Stimulated activated CD8-positive, alpha-beta memory T cell treated with anti-CD3 and anti-CD28 coated beads, Interleukin-2, amount 100 ng/mL, for 48 hours (primary cell): ENCODE measurements at regions not wholly inside any gene's neighbourhood (a gene's known extent, or its start where the extent isn't known, plus 50 kb on each side); places are given as distances from the start of the nearest gene placed in this dataset.

Experiments used
- DNase-seq, 2 donors: peaks; one replicate each; pipeline ENCODE4 v3.0.0-alpha.2; 2020; ENCODE audit warnings: low read depth in 2 of 2

DNA sequence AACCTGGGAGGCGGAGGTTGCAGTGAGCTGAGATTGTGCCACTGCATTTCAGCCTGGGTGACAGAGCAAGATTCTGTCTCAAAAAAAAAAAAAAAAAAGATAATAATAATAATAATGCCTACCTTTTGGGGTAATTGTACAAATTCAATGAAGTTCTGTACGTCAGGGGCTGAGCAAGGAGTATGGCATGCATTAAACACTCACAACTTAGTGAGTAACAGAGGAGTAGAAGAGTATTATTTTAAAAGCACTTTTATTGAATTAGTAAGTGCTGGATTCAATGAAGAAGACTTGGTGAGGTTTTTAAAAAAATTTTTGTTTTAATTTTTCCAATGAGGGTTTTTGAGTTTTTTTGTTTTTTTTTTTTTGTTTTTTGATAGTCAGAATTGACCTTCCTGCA is 783.6 kb upstream of the TBX3 start:
- no peak for DNase-seq

DNA sequence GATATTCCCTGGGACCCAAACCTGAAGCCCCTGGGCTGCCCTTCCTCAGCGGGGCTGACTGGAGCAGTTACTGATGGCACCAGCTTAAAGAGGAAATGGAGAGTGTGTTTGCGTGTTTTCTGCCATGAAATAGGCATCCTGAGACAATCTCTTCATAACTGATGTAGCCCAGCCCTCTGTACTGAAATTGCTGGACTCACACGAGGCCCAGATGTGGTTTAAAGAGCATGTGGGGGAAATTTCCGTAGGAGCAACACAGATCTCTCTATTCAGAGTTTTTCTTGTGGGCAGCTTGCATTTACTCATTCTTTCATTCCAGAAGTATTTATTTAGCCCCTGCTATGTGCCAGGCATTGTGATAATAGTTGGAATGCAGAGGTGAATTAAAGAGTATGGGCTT is 782.1 kb upstream of the TBX3 start:
- no peak for DNase-seq

DNA sequence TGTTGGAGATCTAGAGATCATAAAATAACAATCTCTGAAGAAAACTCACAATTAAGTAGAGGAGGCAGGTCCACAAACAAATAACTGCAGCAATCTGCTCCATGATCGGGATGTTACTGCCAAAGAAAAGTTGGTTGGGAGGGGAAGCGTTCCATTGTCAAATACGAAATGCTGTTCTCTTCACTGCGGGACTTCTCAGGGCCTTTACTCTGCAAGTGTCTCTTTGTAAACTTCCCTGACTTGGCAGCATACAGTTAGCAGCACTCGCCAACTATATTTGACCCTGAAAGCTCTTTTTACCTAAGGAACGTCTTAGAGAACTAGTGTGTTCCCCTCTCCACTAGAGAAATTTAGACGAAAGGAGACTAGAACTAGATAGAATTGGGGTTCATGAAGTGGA is 780.7 kb upstream of the TBX3 start:
- no peak for DNase-seq

DNA sequence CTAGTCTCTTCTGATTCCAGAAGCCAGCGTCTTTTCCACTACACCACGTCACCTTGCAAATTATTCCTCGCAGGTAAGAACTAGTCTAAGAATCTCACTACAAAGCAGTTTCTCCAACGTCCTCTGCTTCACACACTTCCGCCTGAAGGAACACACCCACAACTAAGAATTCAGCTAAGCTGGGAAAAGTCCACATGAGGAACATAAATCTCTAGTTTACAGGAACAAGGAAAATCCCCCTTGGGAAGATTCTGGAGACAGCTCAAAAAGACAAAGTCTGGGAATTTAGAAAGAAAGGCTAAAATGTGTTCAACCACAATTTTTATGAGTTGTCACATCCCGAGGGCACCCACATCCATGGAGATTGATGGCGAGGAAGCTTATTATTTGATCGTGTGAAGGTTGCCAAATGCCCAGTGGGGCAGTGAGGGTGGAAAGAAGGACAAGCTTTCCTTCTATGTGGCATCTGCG is 780.2 kb upstream of the TBX3 start:
- no peak for DNase-seq

DNA sequence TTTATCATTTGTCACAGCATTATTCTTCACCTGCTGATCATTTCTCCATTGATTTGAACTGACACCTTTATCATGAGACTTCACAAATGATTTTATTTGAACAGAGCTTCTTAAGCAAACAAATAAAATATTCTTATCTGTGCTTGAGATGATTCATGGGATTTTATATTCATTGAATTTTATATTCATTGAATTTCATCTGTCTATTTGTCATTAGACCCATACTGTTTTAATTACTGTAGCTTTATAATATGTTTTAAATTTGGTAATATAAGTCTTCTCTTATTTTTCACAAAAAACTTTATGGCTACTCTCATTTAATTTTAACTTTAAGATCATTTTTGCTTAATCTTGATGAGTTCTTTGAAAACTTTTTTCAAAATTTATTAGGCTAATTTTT is 777.4 kb upstream of the TBX3 start:
- DNase-seq, result no peak

DNA sequence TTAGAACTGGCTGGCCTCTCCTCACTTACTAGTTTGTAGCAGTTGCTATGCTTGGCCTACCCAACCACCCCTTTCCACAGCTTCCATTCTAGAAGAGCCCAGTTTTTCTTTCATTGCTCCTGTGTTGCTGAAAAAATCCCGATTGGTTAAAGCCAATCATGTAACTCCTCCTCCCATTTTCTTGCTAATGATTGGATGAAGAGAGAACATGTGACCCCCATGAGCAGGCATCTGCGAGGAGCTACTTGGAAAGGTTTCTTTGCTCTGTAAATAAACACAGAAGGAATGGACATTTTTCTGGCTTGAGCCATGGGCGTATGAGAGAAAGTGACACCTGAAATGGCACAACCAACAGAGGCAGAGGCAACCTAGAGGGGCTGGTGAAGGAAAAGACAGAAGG is 773.8 kb upstream of the TBX3 start:
- DNase-seq, result no peak

DNA sequence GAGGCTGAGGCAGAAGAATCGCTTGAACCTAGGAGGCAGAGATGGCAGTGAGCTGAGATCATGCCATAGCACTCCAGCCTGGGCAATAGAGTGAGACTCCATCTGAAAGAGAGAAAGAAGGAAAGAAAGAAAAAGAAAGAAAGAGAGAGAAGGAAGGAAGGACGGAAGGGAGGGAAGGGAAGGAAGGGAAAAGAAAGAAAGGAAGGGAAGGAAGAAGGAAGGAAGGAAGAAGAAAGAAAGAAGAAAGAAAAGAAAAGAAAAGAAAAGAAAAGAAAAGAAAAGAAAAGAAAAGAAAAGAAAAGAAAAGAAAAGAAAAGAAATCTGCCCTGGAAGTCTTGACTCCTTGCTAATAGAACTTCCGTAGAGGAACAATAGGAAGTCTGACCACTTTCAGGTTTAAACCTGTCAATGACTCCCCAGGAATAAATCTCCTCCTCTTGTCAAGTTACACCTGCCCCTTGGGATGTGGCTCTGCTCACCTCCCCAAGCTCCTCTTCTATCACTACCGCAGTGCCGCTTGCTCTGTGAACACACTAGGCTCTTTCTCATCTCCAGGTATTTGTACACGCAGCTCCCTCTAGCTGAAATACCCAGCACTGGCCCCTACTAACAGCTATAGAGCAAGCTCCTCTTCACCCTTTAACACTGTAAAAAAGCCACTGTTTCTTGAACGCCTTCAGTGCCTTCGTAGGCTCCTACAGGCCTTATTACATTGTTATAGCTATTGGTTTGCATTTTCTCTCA is 773.1 kb upstream of the TBX3 start:
- no peak for DNase-seq

DNA sequence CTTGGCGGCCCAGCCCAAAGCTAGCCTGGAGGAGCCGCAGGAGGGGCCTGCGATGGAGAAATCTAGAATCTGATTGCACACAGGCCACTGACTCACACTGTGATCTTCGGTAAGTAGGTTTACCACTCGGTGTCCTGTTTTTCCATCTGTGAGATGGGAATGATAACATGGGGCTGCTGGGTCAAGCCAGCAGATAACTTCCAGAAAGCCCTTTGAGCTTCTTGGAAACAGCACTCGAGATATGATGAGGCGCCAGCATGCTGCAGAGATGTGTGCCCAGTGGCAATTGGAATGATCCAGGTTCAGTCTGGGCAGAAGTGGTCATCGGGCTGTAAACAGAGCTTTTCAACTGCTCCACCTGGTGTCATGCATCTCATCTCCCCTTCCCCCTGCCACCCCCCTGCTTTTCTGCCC is 771.3 kb upstream of the TBX3 start:
- no peak for DNase-seq

DNA sequence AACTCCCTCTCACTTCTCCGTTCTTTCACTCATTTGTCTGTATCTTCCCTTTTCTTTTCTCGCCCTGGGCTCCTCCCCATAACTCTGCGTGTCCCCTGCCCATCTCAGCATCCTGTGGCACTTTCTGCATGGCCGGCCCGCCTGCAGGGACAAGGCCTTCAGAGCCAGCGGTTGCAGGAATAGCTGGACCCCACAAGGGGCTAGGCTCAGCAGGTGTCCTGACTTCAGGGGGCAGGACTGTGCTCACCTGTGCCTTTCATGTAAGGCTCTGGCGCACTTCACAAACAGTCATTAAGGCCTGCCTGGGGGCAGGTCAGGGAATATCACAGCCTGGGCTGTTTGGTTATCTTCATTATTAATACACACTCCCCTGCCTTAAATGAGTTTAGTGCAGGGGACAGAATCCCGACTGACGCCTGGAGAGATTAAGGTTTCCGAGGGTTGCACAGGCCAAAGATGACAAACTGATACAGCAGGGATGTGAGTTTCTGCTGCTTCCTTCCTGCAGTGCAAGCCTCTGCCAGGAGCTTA is 768.8 kb upstream of the TBX3 start:
- no peak for DNase-seq

DNA sequence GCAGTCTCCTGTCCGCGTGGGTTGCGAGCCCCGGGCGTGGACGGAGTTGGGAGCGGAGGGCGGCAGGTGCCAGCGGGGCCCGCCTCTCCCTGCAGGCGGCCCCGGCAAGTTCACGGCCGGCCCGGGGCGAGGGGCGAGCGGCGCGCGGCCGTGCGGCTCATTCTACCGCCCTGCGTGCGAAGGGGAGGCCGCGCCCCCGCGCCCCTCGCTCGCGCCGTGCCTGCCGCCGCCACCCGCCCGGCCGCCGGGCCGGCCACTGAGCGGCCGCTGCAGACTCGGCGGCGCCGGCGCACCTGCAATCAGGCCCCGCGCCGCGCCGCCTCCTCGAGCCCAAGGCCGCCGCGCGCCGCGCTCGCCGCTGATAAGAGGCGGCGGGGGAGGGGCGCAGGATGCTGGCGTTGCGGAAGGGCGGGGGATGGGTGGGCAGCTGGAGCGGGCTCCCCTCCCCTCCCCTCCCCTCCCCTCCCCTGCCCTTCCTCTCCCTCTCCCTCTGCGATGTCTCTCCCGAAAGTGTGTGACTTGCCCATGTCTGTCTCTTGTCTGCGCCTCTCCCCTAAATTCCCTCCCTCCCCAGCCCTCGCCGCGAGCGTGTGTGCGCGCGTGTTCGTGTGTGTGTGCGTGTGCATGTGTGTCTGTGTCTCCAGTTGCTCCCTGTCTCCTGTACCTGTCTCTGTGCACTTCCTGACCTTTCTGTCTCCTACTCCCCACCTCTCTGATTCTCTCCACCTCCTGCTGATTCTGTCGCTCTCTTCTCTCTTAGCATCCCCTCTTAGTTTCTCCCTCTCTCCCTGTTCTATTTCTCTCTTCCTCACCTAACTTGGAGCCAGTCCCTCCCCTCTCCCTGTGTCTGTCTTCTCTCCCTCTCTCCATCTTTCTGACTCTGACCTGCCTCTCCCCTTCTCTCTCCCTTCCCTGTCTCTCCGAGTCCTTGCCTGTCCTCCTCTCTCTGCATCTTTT is 768.1 kb upstream of the TBX3 start:
- peak in 1 of 2 donors; percentile 5 for DNase-seq

DNA sequence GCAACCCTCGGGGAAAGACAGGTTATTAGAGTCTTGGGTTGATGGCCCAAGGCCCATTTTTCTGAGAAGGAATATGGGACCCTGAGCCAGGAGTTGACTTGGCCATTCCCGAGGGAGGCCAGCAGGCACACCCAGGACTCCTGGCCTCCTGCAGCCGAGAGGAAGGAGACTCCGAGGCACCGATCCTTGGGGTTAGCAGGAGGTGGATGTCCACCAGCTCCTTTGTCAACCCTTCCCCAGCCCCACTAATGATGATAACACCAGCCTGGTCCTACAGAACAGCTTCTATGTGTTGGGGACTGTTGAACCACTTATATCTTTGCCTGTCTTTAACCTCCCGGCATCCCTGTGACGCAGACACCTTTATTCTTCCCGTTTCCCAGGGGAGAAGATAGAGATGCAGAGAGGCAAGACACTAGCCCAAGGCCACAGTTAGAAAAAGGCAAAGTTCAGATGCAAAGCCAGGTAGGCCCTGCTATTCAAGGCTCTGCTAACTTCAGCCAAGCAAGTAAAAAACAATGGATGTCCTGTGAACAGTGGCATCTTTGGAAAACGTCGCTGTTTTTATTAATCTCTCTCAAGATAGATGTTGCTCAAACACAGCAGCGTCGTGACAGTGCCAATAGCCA is 767.3 kb upstream of the TBX3 start:
- DNase-seq, result no peak

DNA sequence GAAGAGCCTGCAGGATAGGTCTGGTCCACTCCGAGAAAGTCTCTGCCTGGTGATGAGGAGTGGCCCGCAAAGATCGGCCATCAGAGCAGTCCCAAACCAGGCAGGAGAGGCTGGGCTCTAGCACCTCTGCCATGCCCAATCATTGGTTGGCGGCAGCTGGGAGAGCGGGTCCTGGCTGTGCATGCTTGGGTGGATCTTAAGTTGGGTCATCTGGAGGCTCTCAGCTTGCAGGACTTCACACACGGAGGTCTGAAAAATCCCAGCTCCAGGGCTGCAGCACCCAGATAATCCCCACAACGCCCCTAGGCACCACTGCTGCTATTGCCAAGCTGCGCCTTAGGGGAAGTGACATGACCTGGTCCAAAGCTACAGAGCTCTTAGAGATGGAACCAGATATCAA is 766.7 kb upstream of the TBX3 start:
- no peak for DNase-seq

DNA sequence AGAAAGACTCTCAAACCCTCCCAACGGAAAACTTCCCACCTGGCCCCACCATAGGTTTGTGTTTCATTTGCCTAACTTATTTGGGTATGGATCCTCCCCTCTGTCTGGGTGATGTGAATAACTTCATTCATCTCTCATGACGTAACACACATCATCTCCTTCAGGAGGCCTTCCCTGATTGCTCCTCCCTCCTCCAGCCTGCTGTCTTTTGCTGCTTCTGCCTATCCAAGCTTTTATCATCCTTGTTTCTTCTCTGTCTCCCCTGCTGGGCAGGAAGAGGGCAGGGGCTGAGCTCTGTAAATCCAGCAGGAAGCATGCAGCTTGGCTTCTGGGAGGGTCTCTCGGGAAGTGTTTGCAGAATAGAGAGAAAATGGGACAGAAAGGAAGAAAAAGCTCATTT is 766.0 kb upstream of the TBX3 start:
- DNase-seq, result no peak

DNA sequence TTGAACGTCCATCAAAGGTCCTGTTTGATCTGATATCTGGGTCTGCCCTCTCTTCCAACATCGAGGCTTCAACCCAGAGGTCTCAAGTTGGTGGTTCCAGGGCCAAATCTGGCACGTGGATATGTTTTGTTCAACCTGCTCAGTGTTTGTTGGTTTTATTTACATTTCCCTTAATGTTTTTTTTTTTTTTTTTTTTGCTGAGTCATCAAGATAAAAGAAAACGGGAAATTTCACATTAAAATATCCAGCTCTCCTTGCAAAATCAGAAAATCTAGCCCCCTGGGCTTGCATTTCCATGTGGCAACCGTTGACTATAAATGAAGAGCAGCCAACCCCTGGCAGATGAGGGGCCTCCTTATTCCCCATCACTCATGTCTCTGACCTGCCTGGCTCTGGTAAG is 765.6 kb upstream of the TBX3 start:
- no peak for DNase-seq

DNA sequence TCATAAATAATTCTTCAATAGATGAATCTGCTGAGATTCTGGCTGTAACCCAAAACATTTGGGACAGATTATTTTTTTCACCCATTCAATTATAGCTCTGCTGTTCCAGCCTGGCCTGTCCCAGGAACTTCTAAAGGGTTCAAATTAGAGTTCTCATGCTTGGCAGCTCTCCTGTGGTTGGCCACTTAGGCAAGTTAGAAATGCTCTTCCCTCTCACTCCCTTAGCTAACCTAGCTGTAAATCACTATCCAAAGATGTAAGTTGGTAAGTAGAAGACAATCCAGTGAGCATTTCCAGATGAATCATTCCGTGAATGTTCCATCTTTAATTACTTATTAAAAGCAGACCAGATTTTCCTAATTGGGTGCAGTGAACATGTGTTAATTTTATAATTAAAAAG is 760.4 kb upstream of the TBX3 start:
- no peak for DNase-seq

DNA sequence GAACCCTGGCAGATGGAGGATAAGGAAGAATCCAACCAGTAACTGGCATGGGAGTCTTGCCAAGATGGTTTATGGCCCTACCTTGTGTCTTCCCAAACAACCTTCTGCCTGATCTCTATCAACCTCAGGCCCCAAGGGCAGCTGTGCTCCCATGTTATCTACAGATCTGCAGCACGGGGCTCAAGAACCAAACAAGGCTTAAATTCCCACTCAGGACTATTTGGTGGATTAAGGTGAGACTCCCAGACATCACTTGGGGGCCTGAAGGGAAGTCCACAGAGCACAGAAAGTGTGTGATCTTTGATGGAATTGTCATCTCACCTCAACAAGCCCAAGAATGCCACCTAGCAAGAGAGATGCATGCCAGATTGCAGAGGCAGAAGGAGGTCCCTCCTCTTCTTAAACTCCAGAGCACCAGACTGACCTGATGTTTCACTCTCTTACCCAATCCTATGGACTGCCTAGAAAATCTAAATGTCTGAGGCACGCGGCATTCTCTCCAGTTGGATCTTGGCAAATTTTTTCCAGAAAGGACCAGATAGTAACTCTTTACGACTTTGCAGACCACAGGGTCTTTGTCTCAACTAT is 759.5 kb upstream of the TBX3 start:
- no peak for DNase-seq

DNA sequence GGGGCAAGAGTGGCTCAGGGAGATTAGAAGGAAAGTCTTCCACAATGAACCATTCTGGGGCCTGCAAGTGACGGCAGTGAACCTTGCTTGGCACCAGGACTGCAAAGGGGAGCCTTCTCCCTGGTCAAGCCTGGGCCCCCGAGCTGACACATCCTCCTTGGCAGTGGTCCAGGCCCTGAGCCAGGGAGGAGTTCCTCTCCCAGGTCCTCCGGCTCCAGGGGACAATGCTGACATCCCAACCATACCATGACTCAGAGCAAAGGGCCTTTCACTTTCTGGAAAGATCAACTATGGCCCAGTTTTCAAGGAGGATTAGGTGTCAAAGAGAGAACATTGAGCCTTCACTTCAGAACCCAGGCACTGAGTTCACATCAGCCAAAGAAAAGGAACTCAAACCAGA is 756.5 kb upstream of the TBX3 start:
- no peak for DNase-seq

DNA sequence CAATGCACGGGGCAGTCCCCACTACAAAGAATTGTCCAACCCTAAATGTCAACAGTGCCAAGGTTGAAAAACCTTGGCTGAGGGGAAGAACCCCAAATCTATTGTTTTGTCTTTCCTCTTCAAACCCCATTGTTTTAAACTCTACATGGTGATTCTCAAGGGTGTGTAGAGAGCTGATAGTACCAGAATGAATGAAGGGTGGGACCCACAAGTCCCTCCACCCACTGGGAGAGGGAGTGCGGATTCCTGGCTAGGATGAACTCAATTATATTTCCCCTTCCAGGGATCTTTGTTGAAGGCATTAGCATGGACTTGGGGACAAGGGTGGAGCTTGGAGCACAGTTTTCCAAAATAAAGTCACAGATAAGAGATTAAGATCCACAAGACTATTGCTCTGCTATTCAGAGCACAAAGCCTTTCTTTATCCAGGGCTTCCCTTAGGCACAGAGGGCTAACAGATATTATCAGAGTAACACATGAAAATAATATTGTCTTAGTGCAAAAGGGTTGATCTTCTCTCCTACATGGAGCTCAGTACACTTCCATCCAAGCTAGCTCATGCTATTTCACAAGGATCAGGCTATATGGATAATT is 755.1 kb upstream of the TBX3 start:
- DNase-seq, result no peak

DNA sequence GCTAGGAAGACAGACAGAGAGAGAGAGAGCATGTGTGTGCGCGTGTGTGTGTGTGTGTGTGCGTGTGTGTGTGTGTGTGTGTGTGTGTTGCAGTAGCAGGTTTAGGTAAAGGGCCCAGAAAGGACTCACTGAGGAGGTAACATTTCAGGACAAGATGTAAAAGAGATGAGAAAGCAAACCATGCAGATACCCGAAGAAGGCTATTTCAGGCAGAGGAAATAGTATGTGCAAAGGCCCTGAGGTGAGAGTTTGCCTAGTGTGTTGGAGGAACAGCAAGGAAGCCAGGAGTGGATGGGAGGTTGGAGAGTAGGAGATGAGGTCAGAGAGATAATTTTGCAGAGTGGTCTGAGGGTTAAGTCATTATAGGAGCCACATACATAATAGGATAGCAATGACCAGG is 754.3 kb upstream of the TBX3 start:
- DNase-seq, result no peak

DNA sequence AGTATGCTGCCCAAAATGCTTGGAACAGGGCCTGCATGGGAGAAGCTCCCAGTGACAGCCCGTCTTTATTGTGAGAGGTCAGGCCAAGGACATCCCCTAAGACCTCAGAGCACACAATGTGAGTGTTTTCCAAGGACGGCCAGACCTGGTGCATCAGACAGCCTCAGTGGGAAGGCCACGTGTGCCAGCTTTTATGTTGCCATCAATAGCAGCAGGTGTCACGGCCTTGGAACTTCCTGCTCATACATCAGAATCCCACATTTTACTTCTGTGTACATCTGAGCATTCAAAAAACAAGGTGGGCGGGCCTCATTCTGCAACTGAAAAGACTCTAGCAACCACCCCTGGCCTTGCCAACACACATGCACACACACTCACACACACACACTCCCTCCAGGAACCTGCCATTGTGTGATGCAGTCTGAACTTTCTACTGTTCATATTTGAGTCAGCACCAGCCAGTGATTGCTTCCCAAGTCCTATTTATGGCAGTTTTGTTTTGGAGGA is 753.1 kb upstream of the TBX3 start:
- DNase-seq, result no peak

DNA sequence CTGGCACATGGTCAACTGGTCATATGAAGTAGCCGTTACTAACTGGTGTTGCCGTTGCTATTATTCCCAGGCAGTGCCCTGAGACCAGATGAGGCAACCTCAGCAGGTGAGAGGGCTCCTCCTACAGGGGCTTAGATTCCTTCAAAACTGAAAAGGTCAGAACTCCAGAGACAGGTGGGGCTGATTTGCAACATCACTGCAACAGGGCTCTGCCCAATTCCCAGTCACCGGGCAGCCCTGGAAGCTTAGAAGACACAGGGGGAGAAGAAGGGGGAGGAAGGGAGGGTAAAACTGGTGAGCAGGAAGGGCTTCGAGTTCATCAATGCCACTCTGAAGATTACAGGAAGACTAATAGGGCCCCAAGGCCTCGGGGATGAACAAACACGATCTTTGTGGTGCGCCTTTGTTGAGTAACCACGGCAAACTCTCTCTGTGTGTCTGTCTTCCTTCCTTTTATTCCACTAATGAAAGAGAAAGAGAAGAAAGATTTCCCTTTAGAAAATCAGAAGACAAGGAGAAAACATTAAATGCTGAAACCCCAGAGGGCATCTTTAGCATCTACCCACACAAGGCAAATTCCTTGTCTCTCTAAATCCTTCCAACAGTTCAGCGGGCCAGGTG is 749.1 kb upstream of the TBX3 start:
- DNase-seq, result no peak
